RWPE2 (cell line): ENCODE measurements at regions not wholly inside any gene's neighbourhood (a gene's known extent, or its start where the extent isn't known, plus 50 kb on each side); places are given as distances from the start of the nearest gene placed in this dataset.
"Not testable (repeated sequence)": the region's sequence is repeated elsewhere in the genome, so short reads cannot be mapped to it uniquely, and the experiment has no call there.

Source experiments
- ATAC-seq: fragments of 200-7000 bp; cut with Tn5 transposase; 3 replicates; pipeline ENCODE4 v1.9.1; 2021; ENCODE audit warnings: low read depth
- DNase-seq: peaks from one replicate; pipeline ENCODE4 v3.0.0-alpha.2; 2020; ENCODE audit warnings: low spot score
- H3K27ac ChIP-seq: fragments of 450-650 bp; 2 replicates; pipeline ENCODE4 v1.5.1; 2017; ENCODE audit warnings: mild to moderate bottlenecking; ENCODE audit not compliant: poor library complexity, severe bottlenecking
- H3K27me3 ChIP-seq: fragments of 250-450 bp; sonication (Bioruptor Pico); 2 replicates; pipeline ENCODE4 v1.5.1; 2021; ENCODE audit warnings: mild to moderate bottlenecking, moderate library complexity; ENCODE audit not compliant: insufficient read depth, poor library complexity, severe bottlenecking
- H3K36me3 ChIP-seq: fragments of 250-450 bp; sonication (Bioruptor Pico); 2 replicates; pipeline ENCODE4 v1.5.1; 2020; ENCODE audit warnings: low read depth, mild to moderate bottlenecking, moderate library complexity
- H3K4me1 ChIP-seq: fragments of 250-450 bp; sonication (Bioruptor Pico); 2 replicates; pipeline ENCODE4 v1.5.1; 2021; ENCODE audit warnings: mild to moderate bottlenecking, moderate library complexity; ENCODE audit not compliant: insufficient read depth, poor library complexity, severe bottlenecking
- H3K4me3 ChIP-seq: fragments of 250-450 bp; sonication (Bioruptor Pico); 2 replicates; pipeline ENCODE4 v1.5.1; 2021; ENCODE audit warnings: mild to moderate bottlenecking, moderate library complexity; ENCODE audit not compliant: severe bottlenecking
- H3K9me3 ChIP-seq: fragments of 250-450 bp; sonication (Bioruptor Pico); 2 replicates; pipeline ENCODE4 v1.5.1; 2021; ENCODE audit warnings: mild to moderate bottlenecking, moderate library complexity; ENCODE audit not compliant: severe bottlenecking
- CTCF ChIP-seq: fragments of 450-650 bp; IDR thresholded peaks from one replicate; pipeline ENCODE4 v1.5.1; 2017; ENCODE audit warnings: mild to moderate bottlenecking, moderate library complexity; ENCODE audit not compliant: poor library complexity, severe bottlenecking

DNA sequence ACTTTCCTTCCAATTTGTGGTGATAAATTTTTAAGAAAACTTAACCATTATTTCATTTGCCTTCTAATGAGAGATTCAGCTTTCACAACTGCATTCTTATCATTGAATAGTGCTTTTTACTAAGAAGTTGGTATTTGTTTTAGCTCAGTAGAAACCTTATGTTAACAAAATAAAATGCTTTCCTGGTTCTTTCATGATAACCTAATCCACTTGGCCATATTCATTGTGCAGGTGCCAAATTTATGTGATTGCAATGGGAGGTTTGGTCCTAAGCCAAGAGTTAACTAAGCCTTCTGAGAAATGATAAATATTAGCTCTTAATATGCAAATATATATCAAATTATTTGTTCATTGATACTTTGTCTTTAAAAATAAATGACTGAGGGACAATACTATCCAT lies 141.1 kb upstream of the TLE4 start:
- DNase-seq (no peak), ATAC-seq (no peak)
- no peak for TF ChIP-seq CTCF
- Histone ChIP-seq H3K4me3 (no peak overlapping the region), H3K36me3 (no peaks in the 10 kb centered on the region), H3K27ac (no peak overlapping the region), H3K4me1 (no peaks in the 10 kb centered on the region), H3K9me3 (no peaks in the 10 kb centered on the region), H3K27me3 (no peaks in the 10 kb centered on the region)

GRCh38 chr9:79431019-79431679 lies 140.6 kb upstream of the TLE4 start:
- Histone ChIP-seq H3K36me3 (no peaks in the 10 kb centered on the region), H3K27me3 (no peaks in the 10 kb centered on the region), H3K27ac (no peak overlapping the region), H3K4me1 (no peaks in the 10 kb centered on the region), H3K9me3 (no peaks in the 10 kb centered on the region), H3K4me3 (no peak overlapping the region)
- no peak for TF ChIP-seq CTCF
- ATAC-seq (no peak), DNase-seq (no peak)

- H3K36me3 ChIP-seq = no peaks in the 10 kb centered on the region
- no peak overlapping the region for H3K27ac ChIP-seq
- no peak for DNase-seq
- no peaks in the 10 kb centered on the region for H3K27me3 ChIP-seq
- no peak for TF ChIP-seq CTCF
- H3K4me3 ChIP-seq = no peak overlapping the region
- H3K4me1 ChIP-seq = no peaks in the 10 kb centered on the region
- H3K9me3 ChIP-seq = no peaks in the 10 kb centered on the region
- ATAC-seq = no peak
These were observed 139.3 kb upstream of the TLE4 start for GRCh38 chr9:79432485-79432884.

DNA sequence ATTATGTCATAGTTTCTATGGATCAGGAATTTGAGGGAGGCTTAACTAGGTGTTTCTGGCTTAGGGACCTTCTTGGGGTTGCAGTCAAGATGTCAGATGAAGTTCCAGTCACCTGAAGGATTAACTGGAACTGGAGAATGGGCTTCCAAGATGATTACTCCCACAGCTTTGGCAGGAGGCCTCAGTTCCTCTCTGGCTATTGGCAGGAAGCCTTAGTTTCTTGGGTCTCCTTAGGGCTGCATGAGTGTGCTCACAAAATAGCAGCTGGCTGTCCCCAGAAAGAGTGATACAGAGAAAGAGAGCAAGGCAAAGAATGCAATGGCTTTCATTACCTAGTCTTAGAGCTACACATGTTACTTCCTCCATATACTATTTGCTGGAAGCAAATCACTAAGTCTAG lies 138.1 kb upstream of the TLE4 start:
- no peak for ATAC-seq
- no peak for TF ChIP-seq CTCF
- H3K36me3 ChIP-seq = no peaks in the 10 kb centered on the region
- no peak for DNase-seq
- H3K27me3 ChIP-seq = peaks cover 3% of the 10 kb centered on the region
- no peak overlapping the region for H3K27ac ChIP-seq
- no peak overlapping the region for H3K4me3 ChIP-seq
- H3K4me1 ChIP-seq = no peaks in the 10 kb centered on the region
- H3K9me3 ChIP-seq = no peaks in the 10 kb centered on the region

GRCh38 chr9:79439221-79439620 lies 132.5 kb upstream of the TLE4 start:
- H3K36me3 ChIP-seq, H3K4me1 ChIP-seq, H3K4me3 ChIP-seq, DNase-seq, H3K27ac ChIP-seq, H3K9me3 ChIP-seq, ATAC-seq, H3K27me3 ChIP-seq: not testable (repeated sequence)
